ENCODE measurements at regions not wholly inside any gene's neighbourhood (a gene's known extent, or its start where the extent isn't known, plus 50 kb on each side); places are given as distances from the start of the nearest gene placed in this dataset.

GRCh38 chr11:96523656-96524055, 133.8 kb downstream of the JRKL start:
- no peak for TF ChIP-seq CTCF (IDR thresholded peaks at IDR 0.05)
- TF ChIP-seq POLR2A (IDR thresholded peaks at IDR 0.05): no peak
